ENCODE measurements at regions not wholly inside any gene's neighbourhood (a gene's known extent, or its start where the extent isn't known, plus 50 kb on each side); places are given as distances from the start of the nearest gene placed in this dataset.
"Not testable (repeated sequence)": the region's sequence is repeated elsewhere in the genome, so short reads cannot be mapped to it uniquely, and the experiment has no call there.

GRCh38 chr1:105608713-105609112 lies 1447.8 kb upstream of the PRMT6 start:
- Histone ChIP-seq H3K27ac (no peak overlapping the region), H3K4me3 (no peak overlapping the region), H3K79me2 (ENCODE audit: low read depth) (no peaks in the 10 kb centered on the region), H3K4me2 (no peak overlapping the region), H3K4me1 (no peaks in the 10 kb centered on the region), H2AFZ (replicated peaks) (no peak overlapping the region), H4K20me1 (ENCODE audit: low read depth) (no peaks in the 10 kb centered on the region), H3K27me3 (no peaks in the 10 kb centered on the region), H3F3A (ENCODE audit: low read depth) (no peaks in the 10 kb centered on the region), H3K9me3 (ENCODE audit: low read depth) (no peaks in the 10 kb centered on the region), H3K9ac (no peak overlapping the region), H3K36me3 (no peaks in the 10 kb centered on the region)
- Mint-ChIP-seq H3K9me3 (no peaks in the 10 kb centered on the region), H3K27ac (no peak overlapping the region), H3K27me3 (ENCODE audit: insufficient read depth, low read depth) (no peaks in the 10 kb centered on the region), H3K4me3 (no peak overlapping the region), H3K4me1 (no peaks in the 10 kb centered on the region), H3K36me3 (no peaks in the 10 kb centered on the region)
- no peak for DNase-seq (ENCODE audit: low spot score)
- TF ChIP-seq EZH2phosphoT487 (IDR thresholded peaks at IDR 0.05) (no peak), CTCF (IDR thresholded peaks at IDR 0.05) (peak; percentile 24)

GRCh38 chr1:105626276-105626987 lies 1430.0 kb upstream of the PRMT6 start:
- TF ChIP-seq EZH2phosphoT487 (IDR thresholded peaks at IDR 0.05) (no peak), EZH2 (IDR thresholded peaks at IDR 0.05) (no peak), CTCF (IDR thresholded peaks at IDR 0.05) (no peak)
- H3K9me3 ChIP-seq (ENCODE audit: low read depth) = no peaks in the 10 kb centered on the region
- no peak overlapping the region for H3K27ac ChIP-seq
- Mint-ChIP-seq H3K27me3 (ENCODE audit: insufficient read depth, low read depth) (no peaks in the 10 kb centered on the region), H3K27ac (no peak overlapping the region), H3K9me3 (peaks cover 3% of the 10 kb centered on the region), H3K4me1 (no peaks in the 10 kb centered on the region), H3K36me3 (no peaks in the 10 kb centered on the region), H3K4me3 (no peak overlapping the region)
- H2AFZ ChIP-seq (replicated peaks) = no peak overlapping the region
- DNase-seq (ENCODE audit: low spot score) = no peak
- H3K4me2 ChIP-seq = no peak overlapping the region
- H4K20me1 ChIP-seq (ENCODE audit: low read depth) = no peaks in the 10 kb centered on the region
- no peaks in the 10 kb centered on the region for H3K4me1 ChIP-seq
- no peaks in the 10 kb centered on the region for H3K27me3 ChIP-seq
- no peaks in the 10 kb centered on the region for H3K79me2 ChIP-seq (ENCODE audit: low read depth)
- no peaks in the 10 kb centered on the region for H3F3A ChIP-seq (ENCODE audit: low read depth)
- H3K4me3 ChIP-seq = no peak overlapping the region
- no peak overlapping the region for H3K9ac ChIP-seq
- no peaks in the 10 kb centered on the region for H3K36me3 ChIP-seq

GRCh38 chr1:105631153-105631744 lies 1425.2 kb upstream of the PRMT6 start:
- not testable (repeated sequence) for H4K20me1 ChIP-seq (ENCODE audit: low read depth); H3K27ac Mint-ChIP-seq; H3K4me1 Mint-ChIP-seq

More at GRCh38 chr1:105631153-105631744, 1425.2 kb upstream of the PRMT6 start:
- H3K4me2 ChIP-seq; H3K9me3 Mint-ChIP-seq; H3K36me3 ChIP-seq; H3K9ac ChIP-seq; H3K36me3 Mint-ChIP-seq; H3K4me3 ChIP-seq; H3K27me3 Mint-ChIP-seq (ENCODE audit: insufficient read depth, low read depth); H3K79me2 ChIP-seq (ENCODE audit: low read depth); H3K4me1 ChIP-seq; DNase-seq (ENCODE audit: low spot score); H3K9me3 ChIP-seq (ENCODE audit: low read depth); H3K4me3 Mint-ChIP-seq; H3F3A ChIP-seq (ENCODE audit: low read depth); H3K27me3 ChIP-seq; H2AFZ ChIP-seq (replicated peaks); H3K27ac ChIP-seq: not testable (repeated sequence)
